Caco-2 (cell line): ENCODE measurements at regions not wholly inside any gene's neighbourhood (a gene's known extent, or its start where the extent isn't known, plus 50 kb on each side); places are given as distances from the start of the nearest gene placed in this dataset.

Experiments used
- BruUV-seq: library from RNA; stranded (reverse); fragments of 400-500 nt; replicated peaks from 2 replicates; lab custom pipeline; 2021; lab: Mats Ljungman, UMichigan
- CTCF ChIA-PET: fragments of 300-600 bp; sonication (Branson Sonifier 250); formaldehyde crosslinking; loops from one replicate; lab custom pipeline; 2022; ENCODE audit warnings: antibody characterized with exemption; lab: Charles Lee
- POLR2A ChIA-PET: fragments of 300-600 bp; sonication (Branson Sonifier 250); formaldehyde crosslinking; loops from one replicate; lab custom pipeline; 2022; ENCODE audit warnings: antibody characterized with exemption; lab: Charles Lee
- DNase-seq, 2 experiments: peaks; one replicate each; pipeline versions ENCODE4 v3.0.0 to v3.0.0-alpha.2; 2020 to 2022
- H3K27me3 ChIP-seq: replicated peaks from 2 replicates; pipeline ENCODE4 v1.6.0; 2011; ENCODE audit warnings: low read length; ENCODE audit not compliant: control insufficient read depth, insufficient read depth
- H3K36me3 ChIP-seq: 2 replicates; pipeline ENCODE4 v1.5.1; 2011; ENCODE audit warnings: low read length; ENCODE audit not compliant: control insufficient read depth, insufficient read depth
- H3K4me1 ChIP-seq: fragments of 250-450 bp; sonication (Bioruptor Pico); 2 replicates; pipeline ENCODE4 v1.5.1; 2020; ENCODE audit warnings: mild to moderate bottlenecking
- H3K4me3 ChIP-seq: 2 replicates; pipeline ENCODE4 v1.5.1; 2011; ENCODE audit warnings: low read depth, mild to moderate bottlenecking, control low read depth, low read length
- H3K9me3 ChIP-seq: fragments of 250-450 bp; sonication (Bioruptor Pico); 2 replicates; pipeline ENCODE4 v1.5.1; 2020; ENCODE audit warnings: mild to moderate bottlenecking, moderate library complexity
- H3K27ac Mint-ChIP-seq: one replicate; pipeline ENCODE4 v1.8.0; 2022; ENCODE audit warnings: mixed read lengths; ENCODE audit not compliant: unreplicated experiment
- H3K27me3 Mint-ChIP-seq: one replicate; pipeline ENCODE4 v1.8.0; 2022; ENCODE audit warnings: mixed read lengths; ENCODE audit not compliant: insufficient read depth, unreplicated experiment
- H3K36me3 Mint-ChIP-seq: one replicate; pipeline ENCODE4 v1.8.0; 2022; ENCODE audit warnings: mild to moderate bottlenecking, mixed read lengths; ENCODE audit not compliant: insufficient read depth, unreplicated experiment
- H3K4me1 Mint-ChIP-seq: one replicate; pipeline ENCODE4 v1.8.0; 2022; ENCODE audit warnings: low read depth, mixed read lengths; ENCODE audit not compliant: unreplicated experiment
- H3K4me3 Mint-ChIP-seq: one replicate; pipeline ENCODE4 v1.8.0; 2022; ENCODE audit warnings: mild to moderate bottlenecking, moderate library complexity, mixed read lengths; ENCODE audit not compliant: unreplicated experiment
- H3K9me3 Mint-ChIP-seq: one replicate; pipeline ENCODE4 v1.8.0; 2022; ENCODE audit warnings: mixed read lengths; ENCODE audit not compliant: unreplicated experiment
- intact Hi-C: fragments of 100-400 bp; cut with micrococcal nuclease; formaldehyde crosslinking; loops from one replicate; pipeline ENCODE4 v1.10.0; 2022; ENCODE audit not compliant: unreplicated experiment
- TF ChIP-seq, protein P1 (sequence below), 2 experiments: fragments of 200-600 bp in 1 of 2; IDR thresholded peaks; 1 replicate in 1 of 2; 2 replicates in 1 of 2; pipeline versions ENCODE4 v1.5.1 to v1.8.0; 2011 to 2022; ENCODE audit warnings: antibody characterized with exemption in 1 of 2, control low read depth in 1 of 2, inconsistent platforms in 1 of 2, low read depth in 1 of 2, low read length in 1 of 2, mild to moderate bottlenecking in 1 of 2, moderate library complexity in 1 of 2; ENCODE audit not compliant: insufficient read depth in 1 of 2, severe bottlenecking in 1 of 2, unreplicated experiment in 1 of 2

GRCh38 chr13:31462766-31463165 is 263.0 kb downstream of the B3GLCT start:
- no peak overlapping the region for H3K4me3 Mint-ChIP-seq
- no peaks in the 10 kb centered on the region for H3K4me1 Mint-ChIP-seq
- Histone ChIP-seq H3K4me1 (no peaks in the 10 kb centered on the region), H3K36me3 (no peaks in the 10 kb centered on the region), H3K27me3 (no peaks in the 10 kb centered on the region), H3K4me3 (no peak overlapping the region), H3K9me3 (no peaks in the 10 kb centered on the region)
- DNase-seq, result no peak
- BruUV-seq, result no TSS peak
- no peak overlapping the region for H3K27ac Mint-ChIP-seq
- no peaks in the 10 kb centered on the region for H3K9me3 Mint-ChIP-seq
- POLR2A ChIA-PET, result no interaction called here
- CTCF ChIA-PET, result no interaction called here
- TF ChIP-seq, protein P1, sequence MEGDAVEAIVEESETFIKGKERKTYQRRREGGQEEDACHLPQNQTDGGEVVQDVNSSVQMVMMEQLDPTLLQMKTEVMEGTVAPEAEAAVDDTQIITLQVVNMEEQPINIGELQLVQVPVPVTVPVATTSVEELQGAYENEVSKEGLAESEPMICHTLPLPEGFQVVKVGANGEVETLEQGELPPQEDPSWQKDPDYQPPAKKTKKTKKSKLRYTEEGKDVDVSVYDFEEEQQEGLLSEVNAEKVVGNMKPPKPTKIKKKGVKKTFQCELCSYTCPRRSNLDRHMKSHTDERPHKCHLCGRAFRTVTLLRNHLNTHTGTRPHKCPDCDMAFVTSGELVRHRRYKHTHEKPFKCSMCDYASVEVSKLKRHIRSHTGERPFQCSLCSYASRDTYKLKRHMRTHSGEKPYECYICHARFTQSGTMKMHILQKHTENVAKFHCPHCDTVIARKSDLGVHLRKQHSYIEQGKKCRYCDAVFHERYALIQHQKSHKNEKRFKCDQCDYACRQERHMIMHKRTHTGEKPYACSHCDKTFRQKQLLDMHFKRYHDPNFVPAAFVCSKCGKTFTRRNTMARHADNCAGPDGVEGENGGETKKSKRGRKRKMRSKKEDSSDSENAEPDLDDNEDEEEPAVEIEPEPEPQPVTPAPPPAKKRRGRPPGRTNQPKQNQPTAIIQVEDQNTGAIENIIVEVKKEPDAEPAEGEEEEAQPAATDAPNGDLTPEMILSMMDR (IDR thresholded peaks at IDR 0.05; ENCODE audit: insufficient read depth in 1 of 2, low read depth in 1 of 2, low read length in 1 of 2, severe bottlenecking in 1 of 2, unreplicated experiment in 1 of 2), result no peak
- intact Hi-C loops, result no loop called here
- H3K27me3 Mint-ChIP-seq, result no peaks in the 10 kb centered on the region
- H3K36me3 Mint-ChIP-seq, result no peaks in the 10 kb centered on the region

- no peak for DNase-seq
- intact Hi-C loops, result no loop called here
- Mint-ChIP-seq H3K36me3 (no peaks in the 10 kb centered on the region), H3K27me3 (peaks cover 8% of the 10 kb centered on the region), H3K4me1 (no peaks in the 10 kb centered on the region), H3K9me3 (no peaks in the 10 kb centered on the region), H3K4me3 (no peak overlapping the region), H3K27ac (no peak overlapping the region)
- H3K27me3 ChIP-seq, result no peaks in the 10 kb centered on the region
- H3K4me3 ChIP-seq, result no peak overlapping the region
- TF ChIP-seq, protein P1 (IDR thresholded peaks at IDR 0.05; ENCODE audit: insufficient read depth in 1 of 2, low read depth in 1 of 2, low read length in 1 of 2, severe bottlenecking in 1 of 2, unreplicated experiment in 1 of 2), result no peak
- H3K9me3 ChIP-seq, result no peaks in the 10 kb centered on the region
- H3K4me1 ChIP-seq, result no peaks in the 10 kb centered on the region
- CTCF ChIA-PET, result no interaction called here
- no TSS peak for BruUV-seq
- POLR2A ChIA-PET, result no interaction called here
- no peaks in the 10 kb centered on the region for H3K36me3 ChIP-seq
Measured at GRCh38 chr13:31468114-31468902, 268.5 kb downstream of the B3GLCT start.

GRCh38 chr13:31469377-31469776 is 269.6 kb downstream of the B3GLCT start:
- Mint-ChIP-seq H3K27ac (no peak overlapping the region), H3K9me3 (no peaks in the 10 kb centered on the region), H3K27me3 (peaks cover 8% of the 10 kb centered on the region), H3K4me3 (no peak overlapping the region), H3K36me3 (no peaks in the 10 kb centered on the region), H3K4me1 (no peaks in the 10 kb centered on the region)
- Histone ChIP-seq H3K9me3 (no peaks in the 10 kb centered on the region), H3K36me3 (no peaks in the 10 kb centered on the region), H3K27me3 (no peaks in the 10 kb centered on the region), H3K4me3 (no peak overlapping the region), H3K4me1 (no peaks in the 10 kb centered on the region)
- ChIA-PET POLR2A (no interaction called here), CTCF (no interaction called here)
- intact Hi-C loops, result no loop called here
- DNase-seq, result no peak
- BruUV-seq, result no TSS peak
- TF ChIP-seq, protein P1 (IDR thresholded peaks at IDR 0.05; ENCODE audit: insufficient read depth in 1 of 2, low read depth in 1 of 2, low read length in 1 of 2, severe bottlenecking in 1 of 2, unreplicated experiment in 1 of 2), result no peak
